ENCODE measurements at regions not wholly inside any gene's neighbourhood (a gene's known extent, or its start where the extent isn't known, plus 50 kb on each side); places are given as distances from the start of the nearest gene placed in this dataset.

DNA sequence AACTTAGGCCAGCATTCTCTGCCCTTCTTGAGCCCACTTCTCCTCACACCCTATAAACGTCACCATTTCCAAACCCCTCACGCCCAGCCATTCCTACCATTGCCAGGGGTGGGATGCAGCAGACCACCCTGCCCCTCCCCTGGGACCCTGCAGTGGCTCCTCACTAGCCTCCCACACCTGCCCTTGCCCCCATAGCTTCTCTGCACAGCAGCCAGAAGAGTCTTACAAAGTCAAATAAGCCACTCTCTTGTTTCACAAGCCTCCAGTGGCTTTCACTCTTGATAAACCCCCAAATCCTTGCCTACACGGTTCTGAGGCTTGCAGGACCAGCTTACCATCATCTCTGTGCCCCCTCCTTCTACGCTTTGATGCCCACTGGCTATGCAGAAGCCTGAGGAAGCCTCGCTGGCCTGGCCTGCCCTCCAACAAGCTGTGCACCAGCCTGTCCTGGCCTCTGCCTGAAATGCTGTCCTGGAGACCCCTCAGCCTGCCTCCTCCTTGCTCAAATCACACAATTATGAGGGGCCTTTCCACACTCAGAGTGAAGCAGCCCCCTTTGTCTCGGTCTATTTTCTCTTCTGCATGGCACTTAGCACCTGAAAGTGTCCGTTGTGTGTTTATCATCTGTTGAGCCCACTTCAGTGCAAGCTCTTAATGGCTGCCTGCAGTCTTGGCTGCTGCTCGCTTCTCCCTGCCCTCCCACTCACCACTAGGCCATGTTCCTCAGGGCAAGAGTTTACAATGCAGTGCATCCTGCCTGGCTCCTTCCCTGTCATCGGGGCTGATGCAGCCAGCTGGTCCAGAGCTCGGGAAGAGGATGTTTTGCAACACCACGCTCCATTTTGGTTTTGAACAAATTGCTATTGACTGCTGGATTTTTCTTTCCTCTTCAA, 82.6 kb upstream of the RGPD5 start:
- H2AFZ ChIP-seq (ENCODE audit: low read length) = no peak overlapping the region
- no peaks in the 10 kb centered on the region for H3K27me3 ChIP-seq (ENCODE audit: insufficient read depth, low read length, poor library complexity, severe bottlenecking)
- H3K9me2 ChIP-seq (replicated peaks; ENCODE audit: low read depth, low read length) = no peaks in the 10 kb centered on the region
- H3K36me3 ChIP-seq (ENCODE audit: insufficient read depth, low read length) = no peaks in the 10 kb centered on the region
- H3F3A ChIP-seq (ENCODE audit: low read depth) = no peaks in the 10 kb centered on the region
- no peaks in the 10 kb centered on the region for H3K9me3 ChIP-seq (ENCODE audit: insufficient read depth, low read depth, low read length)
- H3K9ac ChIP-seq (ENCODE audit: low read depth, low read length, poor library complexity, severe bottlenecking) = no peak overlapping the region
- TF ChIP-seq EZH2phosphoT487 (IDR thresholded peaks at IDR 0.05; ENCODE audit: borderline replicate concordance) = no peak
- no peaks in the 10 kb centered on the region for H3K79me2 ChIP-seq (ENCODE audit: insufficient read depth, low read length)
- H3K4me2 ChIP-seq (ENCODE audit: low read depth, low read length, poor library complexity, severe bottlenecking) = no peak overlapping the region
- no peaks in the 10 kb centered on the region for H3K4me1 ChIP-seq (ENCODE audit: insufficient read depth, low read length, poor library complexity, severe bottlenecking)
- no peak overlapping the region for H3K4me3 ChIP-seq (ENCODE audit: low read length, poor library complexity, severe bottlenecking)
- no peaks in the 10 kb centered on the region for H4K20me1 ChIP-seq (ENCODE audit: insufficient read depth, low read length, poor library complexity, severe bottlenecking)

DNA sequence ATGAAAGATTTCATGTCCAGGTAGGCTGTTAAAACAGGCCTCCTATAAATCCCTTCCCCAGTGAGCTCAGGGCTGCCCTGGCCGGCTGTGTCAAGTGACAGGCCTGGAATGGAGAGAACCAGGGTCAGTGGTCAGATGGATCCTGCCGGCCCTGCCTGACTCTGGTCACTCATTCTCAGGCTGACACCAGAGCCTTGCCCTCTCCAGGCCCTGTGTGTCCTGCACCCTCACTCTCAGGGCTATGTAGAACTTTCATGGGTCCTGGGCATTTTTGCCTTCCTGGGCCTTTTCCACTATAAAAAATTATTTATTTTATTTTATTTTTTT, 82.0 kb upstream of the RGPD5 start:
- Histone ChIP-seq H3K9me3 (ENCODE audit: insufficient read depth, low read depth, low read length) (no peaks in the 10 kb centered on the region), H3K9me2 (replicated peaks; ENCODE audit: low read depth, low read length) (no peaks in the 10 kb centered on the region), H3K9ac (ENCODE audit: low read depth, low read length, poor library complexity, severe bottlenecking) (no peak overlapping the region), H3K4me2 (ENCODE audit: low read depth, low read length, poor library complexity, severe bottlenecking) (no peak overlapping the region), H2AFZ (ENCODE audit: low read length) (no peak overlapping the region), H3K27me3 (ENCODE audit: insufficient read depth, low read length, poor library complexity, severe bottlenecking) (no peaks in the 10 kb centered on the region), H4K20me1 (ENCODE audit: insufficient read depth, low read length, poor library complexity, severe bottlenecking) (no peaks in the 10 kb centered on the region), H3K4me1 (ENCODE audit: insufficient read depth, low read length, poor library complexity, severe bottlenecking) (no peaks in the 10 kb centered on the region), H3F3A (ENCODE audit: low read depth) (no peaks in the 10 kb centered on the region), H3K4me3 (ENCODE audit: low read length, poor library complexity, severe bottlenecking) (no peak overlapping the region), H3K36me3 (ENCODE audit: insufficient read depth, low read length) (no peaks in the 10 kb centered on the region), H3K79me2 (ENCODE audit: insufficient read depth, low read length) (no peaks in the 10 kb centered on the region)
- no peak for TF ChIP-seq EZH2phosphoT487 (IDR thresholded peaks at IDR 0.05; ENCODE audit: borderline replicate concordance)
- TF ChIP-seq, protein P1, sequence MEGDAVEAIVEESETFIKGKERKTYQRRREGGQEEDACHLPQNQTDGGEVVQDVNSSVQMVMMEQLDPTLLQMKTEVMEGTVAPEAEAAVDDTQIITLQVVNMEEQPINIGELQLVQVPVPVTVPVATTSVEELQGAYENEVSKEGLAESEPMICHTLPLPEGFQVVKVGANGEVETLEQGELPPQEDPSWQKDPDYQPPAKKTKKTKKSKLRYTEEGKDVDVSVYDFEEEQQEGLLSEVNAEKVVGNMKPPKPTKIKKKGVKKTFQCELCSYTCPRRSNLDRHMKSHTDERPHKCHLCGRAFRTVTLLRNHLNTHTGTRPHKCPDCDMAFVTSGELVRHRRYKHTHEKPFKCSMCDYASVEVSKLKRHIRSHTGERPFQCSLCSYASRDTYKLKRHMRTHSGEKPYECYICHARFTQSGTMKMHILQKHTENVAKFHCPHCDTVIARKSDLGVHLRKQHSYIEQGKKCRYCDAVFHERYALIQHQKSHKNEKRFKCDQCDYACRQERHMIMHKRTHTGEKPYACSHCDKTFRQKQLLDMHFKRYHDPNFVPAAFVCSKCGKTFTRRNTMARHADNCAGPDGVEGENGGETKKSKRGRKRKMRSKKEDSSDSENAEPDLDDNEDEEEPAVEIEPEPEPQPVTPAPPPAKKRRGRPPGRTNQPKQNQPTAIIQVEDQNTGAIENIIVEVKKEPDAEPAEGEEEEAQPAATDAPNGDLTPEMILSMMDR (conservative IDR thresholded peaks at IDR 0.05; ENCODE audit: low read length) = no peak

DNA sequence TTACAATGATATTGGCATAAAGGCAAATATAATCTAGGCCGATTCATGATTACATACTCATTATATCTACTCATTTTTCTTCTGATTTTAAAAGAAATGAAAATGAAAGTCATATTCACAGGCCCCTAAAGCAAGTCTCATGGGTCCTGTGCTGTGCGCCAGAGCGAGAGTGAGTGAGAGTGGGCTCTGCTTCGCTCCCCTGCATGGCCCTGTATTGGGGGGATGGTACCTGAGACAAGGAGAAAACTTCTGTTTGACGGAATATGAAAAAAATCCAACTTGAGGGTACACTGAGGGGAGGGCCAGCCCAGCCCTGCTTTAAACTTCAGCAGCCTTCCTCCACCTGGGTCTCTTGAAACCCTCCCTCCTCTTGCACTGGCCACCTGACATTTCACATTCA, 81.4 kb upstream of the RGPD5 start:
- Histone ChIP-seq H3K4me2 (ENCODE audit: low read depth, low read length, poor library complexity, severe bottlenecking) (no peak overlapping the region), H4K20me1 (ENCODE audit: insufficient read depth, low read length, poor library complexity, severe bottlenecking) (no peaks in the 10 kb centered on the region), H3K36me3 (ENCODE audit: insufficient read depth, low read length) (no peaks in the 10 kb centered on the region), H3K9me3 (ENCODE audit: insufficient read depth, low read depth, low read length) (no peaks in the 10 kb centered on the region), H3K4me1 (ENCODE audit: insufficient read depth, low read length, poor library complexity, severe bottlenecking) (no peaks in the 10 kb centered on the region), H3K27me3 (ENCODE audit: insufficient read depth, low read length, poor library complexity, severe bottlenecking) (no peaks in the 10 kb centered on the region), H3K4me3 (ENCODE audit: low read length, poor library complexity, severe bottlenecking) (no peak overlapping the region), H3K9me2 (replicated peaks; ENCODE audit: low read depth, low read length) (no peaks in the 10 kb centered on the region), H3F3A (ENCODE audit: low read depth) (no peaks in the 10 kb centered on the region), H3K79me2 (ENCODE audit: insufficient read depth, low read length) (no peaks in the 10 kb centered on the region), H2AFZ (ENCODE audit: low read length) (no peak overlapping the region), H3K9ac (ENCODE audit: low read depth, low read length, poor library complexity, severe bottlenecking) (no peak overlapping the region)
- no peak for TF ChIP-seq EZH2phosphoT487 (IDR thresholded peaks at IDR 0.05; ENCODE audit: borderline replicate concordance)
- TF ChIP-seq, protein P1 (conservative IDR thresholded peaks at IDR 0.05; ENCODE audit: low read length) = no peak

Data from Loucy (cell line).